HepG2 (cell line): ENCODE measurements at regions not wholly inside any gene's neighbourhood (a gene's known extent, or its start where the extent isn't known, plus 50 kb on each side); places are given as distances from the start of the nearest gene placed in this dataset.

ENCODE experiments used
- ATAC-seq: fragments of 200-7000 bp; cut with Tn5 transposase; 3 replicates; pipeline ENCODE4 v1.9.1; 2020; ENCODE audit warnings: mild to moderate bottlenecking, moderate library complexity
- BruUV-seq: library from RNA; stranded (reverse); fragments of 400-500 nt; replicated peaks from 2 replicates; lab custom pipeline; 2021; lab: Mats Ljungman, UMichigan
- CTCF ChIA-PET: fragments of 300-600 bp; formaldehyde crosslinking; extraction: SDS; loops from one replicate; lab custom pipeline; 2021; ENCODE audit warnings: low total read pairs, inconsistent platforms, low intra/inter-chr PET ratio; lab: Yijun Ruan, JAX
- POLR2A ChIA-PET: fragments of 350-600 bp; sonication (Branson Sonifier 250); formaldehyde crosslinking; loops from one replicate; lab custom pipeline; 2020; ENCODE audit warnings: antibody characterized with exemption, inconsistent platforms; lab: Yijun Ruan, JAX
- DNase-seq: peaks from one replicate; pipeline ENCODE4 v3.0.0-alpha.2; 2015; ENCODE audit warnings: low spot score
- FAIRE-seq: peaks from 3 replicates; lab custom pipeline; 2011; peaks lifted over from hg19 to GRCh38; lab: Jason Lieb, UNC
- H2AFZ ChIP-seq: one replicate; pipeline ENCODE4 v1.6.1; 2011; ENCODE audit warnings: low read length, inconsistent platforms
- H3K27ac ChIP-seq: fragments of 300-600 bp; 3 replicates; pipeline ENCODE4 v1.8.0; 2011; ENCODE audit warnings: mixed run types, mild to moderate bottlenecking, mixed read lengths, low read length, inconsistent platforms; ENCODE audit not compliant: insufficient read depth; ENCODE audit errors: extremely low read length
- H3K27me3 ChIP-seq, 2 experiments: fragments of 200-600 bp in 1 of 2; 2 replicates in 1 of 2; 3 replicates in 1 of 2; pipeline versions ENCODE4 v1.6.0 to v1.8.0; 2011; ENCODE audit warnings: low read length in 2 of 2, mild to moderate bottlenecking in 2 of 2, moderate library complexity in 2 of 2, inconsistent platforms in 1 of 2; ENCODE audit not compliant: insufficient read depth in 2 of 2, control insufficient read depth in 1 of 2
- H3K36me3 ChIP-seq, 2 experiments: fragments of 200-600 bp in 1 of 2; replicated peaks in 1 of 2; 2 replicates in 1 of 2; 3 replicates in 1 of 2; pipeline versions ENCODE4 v1.5.1 to v1.8.0; 2011; ENCODE audit warnings: low read length in 2 of 2, inconsistent platforms in 1 of 2; ENCODE audit not compliant: insufficient read depth in 2 of 2, control insufficient read depth in 1 of 2
- H3K4me1 ChIP-seq: 2 replicates; pipeline ENCODE4 v1.5.1; 2012; ENCODE audit warnings: low read length, inconsistent platforms; ENCODE audit not compliant: insufficient read depth
- H3K4me2 ChIP-seq: 2 replicates; pipeline ENCODE4 v1.6.0; 2011; ENCODE audit warnings: low read depth, low read length, inconsistent platforms
- H3K4me3 ChIP-seq, 3 experiments: fragments of 200-600 bp in 1 of 3; sonication (generic), shearing (Covaris generic) in 1 of 3; replicated peaks in 1 of 3; 2 replicates each; pipeline ENCODE4 v1.5.1; 2011 to 2016; ENCODE audit warnings: low read length in 3 of 3, inconsistent platforms in 2 of 3, low read depth in 2 of 3, mild to moderate bottlenecking in 2 of 3, control low read depth in 1 of 3, mixed read lengths in 1 of 3; ENCODE audit not compliant: insufficient read depth in 1 of 3
- H3K79me2 ChIP-seq: one replicate; pipeline ENCODE4 v1.6.1; 2011; ENCODE audit warnings: low read length, inconsistent platforms; ENCODE audit not compliant: insufficient read depth
- H3K9ac ChIP-seq: 2 replicates; pipeline ENCODE4 v1.6.0; 2011; ENCODE audit warnings: mild to moderate bottlenecking, low read depth, low read length, inconsistent platforms; ENCODE audit not compliant: insufficient read depth
- H3K9me3 ChIP-seq: 2 replicates; pipeline ENCODE4 v1.5.1; 2012; ENCODE audit warnings: mild to moderate bottlenecking, low read length
- H4K20me1 ChIP-seq: 2 replicates; pipeline ENCODE4 v1.6.0; 2011; ENCODE audit warnings: inconsistent platforms, mild to moderate bottlenecking, low read length, moderate library complexity; ENCODE audit not compliant: insufficient read depth
- KAT8 ChIP-seq: IDR thresholded peaks from 2 replicates; pipeline ENCODE4 v1.6.1; 2016; ENCODE audit warnings: missing genetic modification reagents, missing compliant biosample characterization
- MAF1 ChIP-seq: sonication (generic); formaldehyde crosslinking; IDR thresholded peaks from 2 replicates; pipeline ENCODE4 v1.5.0; 2020; ENCODE audit warnings: missing genetic modification reagents, borderline replicate concordance
- NFKB2 ChIP-seq: sonication (generic); formaldehyde crosslinking; IDR thresholded peaks from 2 replicates; pipeline ENCODE4 v1.4.0; 2020; ENCODE audit warnings: missing genetic modification reagents, borderline replicate concordance
- RAD51 ChIP-seq: fragments of 450-650 bp; IDR thresholded peaks from 2 replicates; pipeline ENCODE4 v1.6.1; 2016; ENCODE audit warnings: borderline replicate concordance
- RBM22 ChIP-seq: fragments of 200-400 bp; formaldehyde crosslinking; optimal IDR thresholded peaks from 2 replicates; pipeline ENCODE3; 2017; ENCODE audit warnings: mild to moderate bottlenecking, low read length, moderate library complexity
- TARDBP ChIP-seq: sonication (generic); formaldehyde crosslinking; IDR thresholded peaks from 2 replicates; pipeline ENCODE4 v1.8.0; 2022; ENCODE audit warnings: mild to moderate bottlenecking, missing genetic modification reagents
- TSC22D2 ChIP-seq: sonication (generic); formaldehyde crosslinking; IDR thresholded peaks from 2 replicates; pipeline ENCODE4 v1.5.1; 2020; ENCODE audit warnings: missing genetic modification reagents, mild to moderate bottlenecking, borderline replicate concordance
- WIZ ChIP-seq: sonication (generic); formaldehyde crosslinking; IDR thresholded peaks from 2 replicates; pipeline ENCODE4 v1.5.1; 2020; ENCODE audit warnings: mild to moderate bottlenecking, missing genetic modification reagents
- YEATS4 ChIP-seq: sonication (generic); formaldehyde crosslinking; IDR thresholded peaks from 2 replicates; pipeline ENCODE4 v1.4.0; 2020; ENCODE audit warnings: missing genetic modification reagents, borderline replicate concordance
- ZSCAN30 ChIP-seq: sonication (generic); formaldehyde crosslinking; IDR thresholded peaks from 2 replicates; pipeline ENCODE4 v1.5.0; 2020; ENCODE audit warnings: mild to moderate bottlenecking, missing genetic modification reagents
- WGBS: methylation state at CpG from one replicate; pipeline ENCODE4 v1.1.6; 2017; ENCODE audit warnings: low lambda C conversion rate; 5-methylcytosine and 5-hydroxymethylcytosine counted together
- in situ Hi-C: cut with HindIII; loops from 2 replicates; pipeline ENCODE4 v1.10.0; 2017; ENCODE audit warnings: low pct_unique_long_range_greater_than_20kb; ENCODE audit not compliant: extremely low pct_ligation_motif_present
- intact Hi-C: fragments of 100-400 bp; cut with micrococcal nuclease; formaldehyde crosslinking; loops from one replicate; pipeline ENCODE4 v1.10.0; 2022; ENCODE audit not compliant: unreplicated experiment
- TF ChIP-seq, protein P1 (sequence below): sonication (generic); formaldehyde crosslinking; IDR thresholded peaks from 2 replicates; pipeline ENCODE4 v1.4.0; 2020; ENCODE audit warnings: mild to moderate bottlenecking, missing genetic modification reagents
- TF ChIP-seq, protein P2 (sequence below): sonication (generic); formaldehyde crosslinking; IDR thresholded peaks from 2 replicates; pipeline ENCODE4 v1.8.0; 2022; ENCODE audit warnings: missing genetic modification reagents, mild to moderate bottlenecking, borderline replicate concordance
- TF ChIP-seq, protein P3 (sequence below): sonication (generic); formaldehyde crosslinking; IDR thresholded peaks from 2 replicates; pipeline ENCODE4 v1.4.0; 2020; ENCODE audit warnings: mild to moderate bottlenecking, missing genetic modification reagents
- TF ChIP-seq, protein P4 (sequence below): sonication (generic); formaldehyde crosslinking; conservative IDR thresholded peaks from 2 replicates; pipeline ENCODE4 v1.5.0; 2020; ENCODE audit warnings: missing genetic modification reagents

DNA sequence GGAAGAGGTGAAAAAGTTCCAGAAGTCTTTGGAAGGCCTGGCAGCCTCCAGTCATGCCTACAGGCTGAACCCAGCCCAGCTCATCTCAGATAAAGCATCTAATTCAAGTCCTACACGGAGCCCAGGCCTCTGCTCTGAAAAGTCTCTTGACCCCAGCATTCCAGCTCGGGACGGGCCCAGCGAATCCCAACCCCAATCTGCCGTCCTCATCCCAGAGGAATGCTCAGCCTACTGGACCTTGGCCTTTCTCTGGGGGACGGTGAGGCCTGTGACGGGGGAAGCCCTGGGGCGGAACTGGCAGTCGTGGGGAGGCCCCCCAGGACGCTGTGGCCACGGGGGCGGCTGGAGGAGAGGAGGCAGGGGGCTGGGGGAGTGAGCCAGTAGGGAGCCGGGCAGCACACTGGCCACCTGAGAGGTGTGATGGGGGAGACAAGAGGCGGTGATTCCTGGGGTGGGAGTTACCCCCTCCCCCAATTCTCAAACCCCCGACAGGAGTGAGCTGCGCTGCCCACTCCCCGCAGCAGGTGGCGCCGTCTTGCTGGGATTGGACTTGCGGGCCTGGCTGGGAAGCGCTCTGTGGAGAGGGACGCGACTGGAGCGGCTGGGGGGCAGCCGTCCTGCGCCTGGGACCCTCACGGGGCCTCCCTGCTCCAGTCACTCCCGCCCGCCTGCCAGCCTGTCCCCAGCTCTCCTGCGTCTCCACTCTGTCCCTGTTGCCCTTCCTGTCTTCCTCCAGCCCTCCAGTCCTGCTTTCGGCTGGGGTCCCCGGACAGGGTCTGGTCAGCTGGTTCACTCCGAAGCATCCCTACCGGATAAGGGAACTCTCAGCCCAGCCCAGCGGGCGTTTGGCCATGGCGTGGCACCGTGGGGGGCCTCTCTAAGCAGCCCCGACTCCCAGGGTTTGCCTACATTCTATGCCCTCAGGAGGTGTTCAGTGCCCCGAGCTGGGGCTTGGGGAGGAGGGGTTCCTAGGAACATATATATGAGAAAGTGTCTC lies 182.6 kb upstream of the HAAO start:
- DNase-seq (peak; percentile 97), ATAC-seq (peak; percentile 60), FAIRE-seq (peak; percentile 77)
- H3K27me3 ChIP-seq, result no peaks in the 10 kb centered on the region
- ChIA-PET CTCF (interaction anchor here (0.6 to 2.3 kb wide), 13 partner anchors 12 to 254 kb away, joined by 3 to 25 read pairs (median 3); no protein-coding TSS in a partner anchor), POLR2A (interaction anchor here (0.6 to 12.9 kb wide), 45 partner anchors 8 to 526 kb away, joined by 3 to 555 read pairs (median 5); partner anchors contain the start of gene ZFP36L2)
- H2AFZ ChIP-seq, result no peak overlapping the region
- H3K9me3 ChIP-seq, result no peaks in the 10 kb centered on the region
- 9% methylated on average over 21 of the region's 40 CpGs for WGBS
- in situ Hi-C loops (loop anchor here (5.0 kb wide), 3 partner anchors 47 to 252 kb away; partner anchors contain the start of gene ZFP36L2), intact Hi-C loops (loop anchor here (1.0 to 10.0 kb wide), 9 partner anchors 28 to 510 kb away; partner anchors contain the start of gene ZFP36L2)
- TSS peak; percentile 37 for BruUV-seq
- no peaks in the 10 kb centered on the region for H3K36me3 ChIP-seq
- H3K79me2 ChIP-seq, result no peaks in the 10 kb centered on the region
- H4K20me1 ChIP-seq, result no peaks in the 10 kb centered on the region
- H3K27ac ChIP-seq, result peak overlapping the region; percentile 93
- H3K4me2 ChIP-seq, result peak overlapping the region; percentile 85
- H3K9ac ChIP-seq, result peak overlapping the region; percentile 69
- peak overlapping the region; percentile 8 to 67 (median 42); a peak in 4 of 6 replicates for H3K4me3 ChIP-seq
- peaks cover 99% of the 10 kb centered on the region for H3K4me1 ChIP-seq
- TF ChIP-seq RAD51 (no peak), TSC22D2 (peak; percentile 77), YEATS4 (CRISPR knock-in tag) (no peak; the same call in 1 of the 2 replicates), TARDBP (CRISPR knock-in tag) (peak; percentile 93), MAF1 (CRISPR knock-in tag) (peak; percentile 86), NFKB2 (peak; percentile 96; the same call in 1 of the 2 replicates), KAT8 (CRISPR knock-in tag) (peak; percentile 86), WIZ (no peak), ZSCAN30 (CRISPR knock-in tag) (peak; percentile 93), RBM22 (no peak)
- TF ChIP-seq, protein P1, sequence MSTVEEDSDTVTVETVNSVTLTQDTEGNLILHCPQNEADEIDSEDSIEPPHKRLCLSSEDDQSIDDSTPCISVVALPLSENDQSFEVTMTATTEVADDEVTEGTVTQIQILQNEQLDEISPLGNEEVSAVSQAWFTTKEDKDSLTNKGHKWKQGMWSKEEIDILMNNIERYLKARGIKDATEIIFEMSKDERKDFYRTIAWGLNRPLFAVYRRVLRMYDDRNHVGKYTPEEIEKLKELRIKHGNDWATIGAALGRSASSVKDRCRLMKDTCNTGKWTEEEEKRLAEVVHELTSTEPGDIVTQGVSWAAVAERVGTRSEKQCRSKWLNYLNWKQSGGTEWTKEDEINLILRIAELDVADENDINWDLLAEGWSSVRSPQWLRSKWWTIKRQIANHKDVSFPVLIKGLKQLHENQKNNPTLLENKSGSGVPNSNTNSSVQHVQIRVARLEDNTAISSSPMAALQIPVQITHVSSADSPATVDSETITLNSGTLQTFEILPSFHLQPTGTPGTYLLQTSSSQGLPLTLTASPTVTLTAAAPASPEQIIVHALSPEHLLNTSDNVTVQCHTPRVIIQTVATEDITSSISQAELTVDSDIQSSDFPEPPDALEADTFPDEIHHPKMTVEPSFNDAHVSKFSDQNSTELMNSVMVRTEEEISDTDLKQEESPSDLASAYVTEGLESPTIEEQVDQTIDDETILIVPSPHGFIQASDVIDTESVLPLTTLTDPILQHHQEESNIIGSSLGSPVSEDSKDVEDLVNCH (CRISPR knock-in tag), result no peak
- TF ChIP-seq, protein P2, sequence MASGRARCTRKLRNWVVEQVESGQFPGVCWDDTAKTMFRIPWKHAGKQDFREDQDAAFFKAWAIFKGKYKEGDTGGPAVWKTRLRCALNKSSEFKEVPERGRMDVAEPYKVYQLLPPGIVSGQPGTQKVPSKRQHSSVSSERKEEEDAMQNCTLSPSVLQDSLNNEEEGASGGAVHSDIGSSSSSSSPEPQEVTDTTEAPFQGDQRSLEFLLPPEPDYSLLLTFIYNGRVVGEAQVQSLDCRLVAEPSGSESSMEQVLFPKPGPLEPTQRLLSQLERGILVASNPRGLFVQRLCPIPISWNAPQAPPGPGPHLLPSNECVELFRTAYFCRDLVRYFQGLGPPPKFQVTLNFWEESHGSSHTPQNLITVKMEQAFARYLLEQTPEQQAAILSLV, result peak; percentile 71; the same call in 1 of the 2 replicates
- TF ChIP-seq, protein P3, sequence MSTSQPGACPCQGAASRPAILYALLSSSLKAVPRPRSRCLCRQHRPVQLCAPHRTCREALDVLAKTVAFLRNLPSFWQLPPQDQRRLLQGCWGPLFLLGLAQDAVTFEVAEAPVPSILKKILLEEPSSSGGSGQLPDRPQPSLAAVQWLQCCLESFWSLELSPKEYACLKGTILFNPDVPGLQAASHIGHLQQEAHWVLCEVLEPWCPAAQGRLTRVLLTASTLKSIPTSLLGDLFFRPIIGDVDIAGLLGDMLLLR, result peak; percentile 18; the same call in 1 of the 2 replicates
- TF ChIP-seq, protein P4, sequence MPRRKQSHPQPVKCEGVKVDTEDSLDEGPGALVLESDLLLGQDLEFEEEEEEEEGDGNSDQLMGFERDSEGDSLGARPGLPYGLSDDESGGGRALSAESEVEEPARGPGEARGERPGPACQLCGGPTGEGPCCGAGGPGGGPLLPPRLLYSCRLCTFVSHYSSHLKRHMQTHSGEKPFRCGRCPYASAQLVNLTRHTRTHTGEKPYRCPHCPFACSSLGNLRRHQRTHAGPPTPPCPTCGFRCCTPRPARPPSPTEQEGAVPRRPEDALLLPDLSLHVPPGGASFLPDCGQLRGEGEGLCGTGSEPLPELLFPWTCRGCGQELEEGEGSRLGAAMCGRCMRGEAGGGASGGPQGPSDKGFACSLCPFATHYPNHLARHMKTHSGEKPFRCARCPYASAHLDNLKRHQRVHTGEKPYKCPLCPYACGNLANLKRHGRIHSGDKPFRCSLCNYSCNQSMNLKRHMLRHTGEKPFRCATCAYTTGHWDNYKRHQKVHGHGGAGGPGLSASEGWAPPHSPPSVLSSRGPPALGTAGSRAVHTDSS (CRISPR knock-in tag), result 0 out of 2 replicates have a peak, but pooled peaks have one; percentile 24
